GM19025 (cell line): ENCODE measurements at regions not wholly inside any gene's neighbourhood (a gene's known extent, or its start where the extent isn't known, plus 50 kb on each side); places are given as distances from the start of the nearest gene placed in this dataset.

ENCODE experiments used
- ATAC-seq: cut with Tn5 transposase; IDR thresholded peaks from one replicate; pipeline ENCODE4 v1.9.1; 2021; ENCODE audit warnings: mild to moderate bottlenecking, low read depth, moderate library complexity; ENCODE audit not compliant: unreplicated experiment

- ATAC-seq, result no peak
These were observed 1038.4 kb upstream of the PABPC4L start for GRCh38 chr4:135239964-135240363.

- no peak for ATAC-seq
These were observed 1037.4 kb upstream of the PABPC4L start for GRCh38 chr4:135238940-135239339.

- no peak for ATAC-seq
These were observed 1034.5 kb upstream of the PABPC4L start for GRCh38 chr4:135236048-135236447.

- ATAC-seq, result no peak
These were observed 1026.3 kb upstream of the PABPC4L start for GRCh38 chr4:135227842-135228241.

- no peak for ATAC-seq
These were observed 1024.0 kb upstream of the PABPC4L start for GRCh38 chr4:135225551-135225950.

GRCh38 chr4:135210341-135210740, 1008.8 kb upstream of the PABPC4L start:
- ATAC-seq, result no peak

- ATAC-seq, result no peak
These were observed 1005.9 kb upstream of the PABPC4L start for GRCh38 chr4:135207531-135207930.

GRCh38 chr4:135204311-135204710, 1002.7 kb upstream of the PABPC4L start:
- ATAC-seq, result no peak

- ATAC-seq, result no peak
These were observed 999.5 kb upstream of the PABPC4L start for GRCh38 chr4:135201081-135201480.

GRCh38 chr4:135197641-135198040, 996.1 kb upstream of the PABPC4L start:
- no peak for ATAC-seq

GRCh38 chr4:135194477-135194876, 992.9 kb upstream of the PABPC4L start:
- ATAC-seq, result no peak

GRCh38 chr4:135192751-135193535, 991.4 kb upstream of the PABPC4L start:
- ATAC-seq, result no peak

- ATAC-seq, result no peak
These were observed 990.0 kb upstream of the PABPC4L start for GRCh38 chr4:135191596-135191995.

GRCh38 chr4:135186002-135186401, 984.4 kb upstream of the PABPC4L start:
- no peak for ATAC-seq

- no peak for ATAC-seq
These were observed 983.7 kb upstream of the PABPC4L start for GRCh38 chr4:135185256-135185655.

- no peak for ATAC-seq
These were observed 983.1 kb upstream of the PABPC4L start for GRCh38 chr4:135184715-135185114.

- no peak for ATAC-seq
These were observed 975.7 kb upstream of the PABPC4L start for GRCh38 chr4:135177321-135177720.

- ATAC-seq, result no peak
These were observed 965.1 kb upstream of the PABPC4L start for GRCh38 chr4:135166661-135167060.

GRCh38 chr4:135164601-135165000, 963.0 kb upstream of the PABPC4L start:
- no peak for ATAC-seq

- ATAC-seq, result no peak
These were observed 942.9 kb upstream of the PABPC4L start for GRCh38 chr4:135144498-135144897.

- ATAC-seq, result no peak
These were observed 922.6 kb upstream of the PABPC4L start for GRCh38 chr4:135124196-135124595.

GRCh38 chr4:135123632-135124031, 922.0 kb upstream of the PABPC4L start:
- ATAC-seq, result no peak

GRCh38 chr4:135122457-135122856, 920.9 kb upstream of the PABPC4L start:
- ATAC-seq, result no peak
